ENCODE measurements at regions not wholly inside any gene's neighbourhood (a gene's known extent, or its start where the extent isn't known, plus 50 kb on each side); places are given as distances from the start of the nearest gene placed in this dataset.

DNA sequence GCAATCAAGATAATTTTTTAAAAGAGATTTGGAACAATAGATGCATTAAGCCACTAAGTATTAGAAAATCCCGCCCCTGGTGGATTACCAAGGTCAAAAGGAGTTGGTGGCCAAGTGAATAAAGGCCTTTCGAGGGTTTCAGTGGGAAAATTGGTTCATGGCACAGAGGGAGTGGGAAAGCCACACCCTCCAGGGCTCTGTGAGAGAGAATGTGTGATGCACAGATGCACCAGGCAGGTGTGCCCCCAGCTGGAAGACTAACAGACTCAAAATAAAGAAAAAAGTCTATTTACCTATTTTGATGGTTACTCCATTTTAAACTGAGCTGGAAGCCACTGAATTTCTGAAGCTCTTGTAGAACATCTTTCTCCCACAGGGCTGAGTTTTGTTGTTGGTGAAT lies 278.0 kb downstream of the DRD1 start:
- TF ChIP-seq CTCF (conservative IDR thresholded peaks at IDR 0.05; ENCODE audit: low read length) (no peak), EZH2phosphoT487 (IDR thresholded peaks at IDR 0.05; ENCODE audit: borderline replicate concordance, low read depth, low read length) (no peak)
- POLR2A ChIA-PET, result no interaction called here
- no peaks in the 10 kb centered on the region for H3K79me2 ChIP-seq (ENCODE audit: insufficient read depth, low read depth, low read length)
- no peak for DNase-seq (ENCODE audit: low spot score)
- H3K9me3 ChIP-seq (ENCODE audit: low read length), result no peaks in the 10 kb centered on the region
- no peak overlapping the region for H3K4me3 ChIP-seq (ENCODE audit: low read depth, low read length, poor library complexity, severe bottlenecking)
- BruUV-seq (replicated peaks), result no TSS peak
- H4K20me1 ChIP-seq (ENCODE audit: insufficient read depth, low read length), result no peaks in the 10 kb centered on the region
- intact Hi-C loops (cut with micrococcal nuclease; ENCODE audit: unreplicated experiment), result no loop called here
- H3K4me2 ChIP-seq (ENCODE audit: low read length), result no peak overlapping the region
- CTCF ChIA-PET (ENCODE audit: unreplicated experiment), result no interaction called here
- no peak overlapping the region for H3K27ac ChIP-seq (ENCODE audit: low read depth, low read length, poor library complexity, severe bottlenecking)
- H3K36me3 ChIP-seq (ENCODE audit: insufficient read depth, low read length), result no peaks in the 10 kb centered on the region
- no peaks in the 10 kb centered on the region for H3K9me2 ChIP-seq (ENCODE audit: insufficient read depth, low read length)
- H3K4me1 ChIP-seq (ENCODE audit: insufficient read depth, low read length, poor library complexity, severe bottlenecking), result no peaks in the 10 kb centered on the region
- H2AFZ ChIP-seq (ENCODE audit: low read length), result no peak overlapping the region

GRCh38 chr5:175163586-175164275 lies 280.3 kb downstream of the DRD1 start:
- no peak overlapping the region for H3K4me3 ChIP-seq (ENCODE audit: low read depth, low read length, poor library complexity, severe bottlenecking)
- no peak overlapping the region for H3K4me2 ChIP-seq (ENCODE audit: low read length)
- intact Hi-C loops (cut with micrococcal nuclease; ENCODE audit: unreplicated experiment), result no loop called here

More at GRCh38 chr5:175163586-175164275, 280.3 kb downstream of the DRD1 start:
- no peaks in the 10 kb centered on the region for H3K36me3 ChIP-seq (ENCODE audit: insufficient read depth, low read length)
- H4K20me1 ChIP-seq (ENCODE audit: insufficient read depth, low read length), result no peaks in the 10 kb centered on the region
- DNase-seq (ENCODE audit: low spot score), result no peak
- H3K9me3 ChIP-seq (ENCODE audit: low read length), result no peaks in the 10 kb centered on the region
- TF ChIP-seq CTCF (conservative IDR thresholded peaks at IDR 0.05; ENCODE audit: low read length), result no peak
- no peak for TF ChIP-seq EZH2phosphoT487 (IDR thresholded peaks at IDR 0.05; ENCODE audit: borderline replicate concordance, low read depth, low read length)
- no TSS peak for BruUV-seq (replicated peaks)
- H3K9me2 ChIP-seq (ENCODE audit: insufficient read depth, low read length), result no peaks in the 10 kb centered on the region
- ChIA-PET POLR2A (no interaction called here), CTCF (ENCODE audit: unreplicated experiment) (no interaction called here)
- no peaks in the 10 kb centered on the region for H3K79me2 ChIP-seq (ENCODE audit: insufficient read depth, low read depth, low read length)
- no peak overlapping the region for H3K27ac ChIP-seq (ENCODE audit: low read depth, low read length, poor library complexity, severe bottlenecking)
- no peak overlapping the region for H2AFZ ChIP-seq (ENCODE audit: low read length)
- H3K4me1 ChIP-seq (ENCODE audit: insufficient read depth, low read length, poor library complexity, severe bottlenecking), result no peaks in the 10 kb centered on the region
